ENCODE measurements at regions not wholly inside any gene's neighbourhood (a gene's known extent, or its start where the extent isn't known, plus 50 kb on each side); places are given as distances from the start of the nearest gene placed in this dataset.

DNA sequence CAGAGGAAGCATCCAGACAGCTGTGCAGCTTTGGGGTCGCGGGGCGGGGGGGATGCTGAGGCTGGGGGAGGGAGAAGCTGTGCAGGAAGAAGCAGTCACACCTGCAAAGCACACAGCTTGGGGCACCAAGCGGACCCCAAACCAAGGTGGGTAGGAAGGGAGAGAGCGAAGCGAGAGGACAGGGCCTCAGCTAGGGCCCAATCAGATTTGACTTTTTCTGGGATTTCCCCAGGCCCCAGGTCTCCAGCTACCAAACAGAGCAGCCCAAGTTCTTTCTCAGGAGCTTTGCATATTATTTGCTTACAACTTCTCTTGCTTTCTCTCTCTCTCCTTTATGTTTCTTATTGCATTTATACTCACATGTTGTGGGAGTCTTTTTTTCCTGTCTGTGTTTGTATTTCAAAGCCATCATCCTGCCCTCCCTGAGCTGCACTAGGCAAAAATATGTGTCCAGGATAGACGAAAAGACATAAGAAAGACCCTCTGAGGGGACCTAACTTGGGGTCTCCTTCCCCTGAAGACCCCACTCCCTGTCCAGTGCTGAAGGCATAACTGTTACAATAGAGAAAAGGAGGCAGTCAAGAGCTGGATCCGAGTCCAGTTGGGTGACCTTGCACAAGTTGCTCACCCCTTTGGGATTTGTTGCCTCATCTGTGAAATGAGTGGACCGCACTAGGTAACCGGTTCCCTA is 50.6 kb upstream of the SMNDC1 start:
- no peak for DNase-seq (ENCODE audit: low spot score)

- DNase-seq (ENCODE audit: low spot score): no peak
Measured at GRCh38 chr10:110355922-110356627, 51.4 kb upstream of the SMNDC1 start.

GRCh38 chr10:110356628-110357245 is 52.0 kb upstream of the SMNDC1 start:
- DNase-seq (ENCODE audit: low spot score): no peak

DNA sequence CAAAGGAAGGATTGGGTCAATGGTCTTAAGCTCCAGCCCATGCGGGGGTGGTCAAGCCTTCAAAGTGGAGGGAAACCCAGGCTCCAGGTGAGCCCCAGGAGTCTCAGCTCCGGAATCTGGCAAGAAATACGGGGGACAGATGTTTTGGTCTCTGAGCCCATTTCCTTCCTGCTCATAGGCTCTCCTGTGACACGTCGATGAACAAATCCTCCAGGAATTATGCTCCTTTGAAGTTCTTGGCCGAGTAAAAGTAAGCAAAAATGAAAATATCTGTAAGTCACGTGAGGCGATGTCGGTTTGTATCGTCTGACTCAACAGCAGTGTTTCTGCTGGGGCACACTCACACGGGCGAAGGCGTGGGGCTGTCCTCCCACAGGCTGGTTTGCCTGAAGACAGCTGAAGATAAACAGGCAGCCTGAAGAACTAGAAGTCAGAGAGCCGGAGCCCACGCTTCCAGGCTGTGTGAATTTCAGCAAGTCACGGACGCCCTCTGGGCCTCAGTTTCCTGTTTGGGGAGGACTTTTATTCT is 52.6 kb upstream of the SMNDC1 start:
- DNase-seq (ENCODE audit: low spot score): no peak

- DNase-seq (ENCODE audit: low spot score): no peak
Measured at GRCh38 chr10:110357871-110358270, 53.2 kb upstream of the SMNDC1 start.

DNA sequence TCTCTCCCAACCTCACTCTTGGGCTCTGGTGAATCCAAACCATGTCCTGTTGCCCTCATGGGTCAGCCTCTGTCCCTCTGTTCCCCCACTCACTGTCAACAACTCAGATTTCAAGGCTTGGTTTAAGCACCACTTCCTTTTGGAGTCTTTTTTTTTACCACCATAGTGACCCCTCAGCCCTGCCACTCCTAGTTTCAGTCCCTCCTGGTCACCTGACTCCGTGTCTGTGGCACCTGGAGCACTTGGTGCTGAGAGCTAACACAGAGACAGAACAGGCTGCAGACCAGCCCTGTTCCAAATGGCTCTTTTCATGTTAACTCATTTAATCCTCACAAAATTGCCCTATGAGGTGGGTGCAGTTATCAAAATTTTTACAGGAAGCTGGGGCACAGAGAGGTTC is 53.6 kb upstream of the SMNDC1 start:
- no peak for DNase-seq (ENCODE audit: low spot score)

DNA sequence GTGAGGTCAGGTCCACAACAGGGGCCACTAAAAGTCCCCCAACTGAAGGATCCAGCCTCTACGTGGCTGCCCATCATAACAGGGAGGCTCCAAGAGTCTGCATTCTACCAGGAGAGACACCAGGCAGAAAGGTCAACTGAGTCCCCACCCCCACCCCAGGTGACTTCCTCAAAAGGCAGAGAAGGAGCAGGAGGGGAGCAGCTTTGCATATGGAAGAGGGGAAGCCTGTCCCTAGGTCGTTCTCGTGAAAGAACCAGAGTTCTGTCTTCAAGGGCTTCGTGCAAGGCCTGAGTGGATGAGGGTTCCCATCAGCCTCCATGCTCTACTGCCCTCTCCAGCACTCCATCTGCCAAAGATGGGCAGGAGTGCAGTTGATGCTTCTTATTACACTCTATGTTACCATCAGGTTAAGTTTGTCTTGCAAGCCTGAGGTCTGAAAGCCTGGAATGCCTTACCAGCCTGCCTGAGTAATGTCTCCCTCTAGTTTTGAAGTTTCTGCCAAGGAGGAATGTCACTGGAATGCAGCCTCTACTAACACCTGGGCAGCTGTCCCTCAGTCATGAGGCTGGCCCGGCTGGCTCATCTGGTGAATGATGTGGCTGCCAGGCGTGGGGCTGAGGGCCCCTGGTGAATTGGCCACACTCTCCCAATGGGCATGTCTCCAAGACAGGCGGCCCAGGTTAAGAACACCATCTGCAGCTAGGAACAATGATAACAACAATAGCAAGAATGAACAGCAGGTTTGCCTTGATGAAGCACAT is 54.3 kb upstream of the SMNDC1 start:
- no peak for DNase-seq (ENCODE audit: low spot score)

GRCh38 chr10:110360857-110361474 is 56.2 kb upstream of the SMNDC1 start:
- no peak for DNase-seq (ENCODE audit: low spot score)

- no peak for DNase-seq (ENCODE audit: low spot score)
Measured at GRCh38 chr10:110361800-110362456, 57.2 kb upstream of the SMNDC1 start.

- DNase-seq (ENCODE audit: low spot score): peak; percentile 24
Measured at GRCh38 chr10:110363572-110364411, 59.1 kb upstream of the SMNDC1 start.

DNA sequence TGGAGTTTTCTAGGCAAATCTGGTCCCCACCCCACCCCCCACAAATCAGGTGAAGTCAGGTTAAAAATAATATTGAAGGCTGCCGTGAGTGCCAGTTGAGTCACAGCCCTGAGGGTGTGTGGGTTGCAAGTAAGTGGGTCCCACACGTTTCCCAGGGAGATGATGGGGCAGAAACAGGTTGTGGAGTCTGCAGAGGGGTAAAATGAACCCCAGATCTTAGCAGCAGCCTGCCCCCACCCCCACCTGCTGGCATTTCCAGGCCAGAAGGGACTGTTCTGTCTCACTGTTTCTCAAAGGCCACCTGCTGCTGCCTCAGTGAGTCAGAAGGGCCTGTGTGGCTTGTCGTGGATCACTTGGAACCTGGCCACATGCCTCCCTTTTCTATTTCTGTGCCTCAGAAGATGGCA is 59.8 kb upstream of the SMNDC1 start:
- DNase-seq (ENCODE audit: low spot score): no peak

- no peak for DNase-seq (ENCODE audit: low spot score)
Measured at GRCh38 chr10:110365356-110366143, 60.8 kb upstream of the SMNDC1 start.

DNA sequence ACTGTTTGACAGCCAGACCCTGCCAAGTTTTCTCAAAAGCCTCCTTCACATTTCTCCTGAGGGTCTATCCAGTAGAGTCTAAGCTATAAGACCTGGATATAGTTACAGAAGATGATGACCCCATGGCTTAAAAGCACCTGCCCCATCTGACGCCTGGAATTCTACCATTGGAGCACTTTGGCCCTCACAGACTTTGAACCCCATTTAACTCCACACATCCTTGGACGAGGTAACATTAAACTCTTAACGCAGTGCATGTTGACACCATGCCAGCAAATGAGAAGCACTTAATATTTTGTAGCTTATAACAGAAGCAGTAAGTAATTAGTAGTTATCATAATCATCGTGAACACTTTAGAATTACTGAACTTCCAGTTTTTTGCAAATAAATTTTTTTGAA is 61.9 kb upstream of the SMNDC1 start:
- DNase-seq (ENCODE audit: low spot score): no peak

DNA sequence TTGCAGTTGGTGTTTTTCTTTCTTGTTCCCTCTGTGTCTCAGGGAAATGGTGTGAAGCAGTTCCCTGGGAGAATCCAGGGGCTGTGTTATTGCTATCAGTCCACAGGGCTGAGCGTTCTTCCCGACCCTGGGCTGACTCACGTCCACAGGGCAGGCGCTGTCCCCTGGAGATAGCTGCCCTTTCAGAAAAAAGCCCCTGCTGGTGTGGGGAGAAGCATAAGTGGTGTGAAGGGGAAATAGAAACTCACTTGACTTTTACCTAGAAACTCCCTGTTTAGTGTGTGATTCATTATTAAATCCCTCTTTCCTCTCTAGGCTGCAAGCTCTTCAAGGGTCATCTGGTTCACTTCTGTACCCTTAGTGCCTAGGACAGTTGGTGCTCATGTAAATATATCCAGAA is 63.3 kb upstream of the SMNDC1 start:
- no peak for DNase-seq (ENCODE audit: low spot score)

DNA sequence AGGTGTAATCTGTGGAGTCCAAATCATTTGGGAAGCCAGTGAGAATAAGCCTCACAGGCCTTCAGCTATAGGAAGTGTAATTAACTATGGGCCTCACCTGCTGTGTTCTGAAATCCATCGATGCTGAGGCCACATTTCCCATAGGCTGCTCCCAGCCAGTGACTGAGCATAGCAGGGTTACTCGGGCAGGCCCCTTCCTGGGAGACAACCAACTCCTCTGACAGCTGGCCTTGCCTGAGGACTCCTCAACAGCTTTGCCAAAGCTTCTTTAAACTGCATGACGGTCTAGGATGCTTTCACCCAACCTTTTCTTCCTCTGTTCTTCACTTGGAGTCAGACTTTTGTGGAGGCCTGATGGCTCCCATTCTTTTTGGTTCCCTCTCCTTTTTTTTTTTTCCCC is 63.8 kb upstream of the SMNDC1 start:
- DNase-seq (ENCODE audit: low spot score): no peak

DNA sequence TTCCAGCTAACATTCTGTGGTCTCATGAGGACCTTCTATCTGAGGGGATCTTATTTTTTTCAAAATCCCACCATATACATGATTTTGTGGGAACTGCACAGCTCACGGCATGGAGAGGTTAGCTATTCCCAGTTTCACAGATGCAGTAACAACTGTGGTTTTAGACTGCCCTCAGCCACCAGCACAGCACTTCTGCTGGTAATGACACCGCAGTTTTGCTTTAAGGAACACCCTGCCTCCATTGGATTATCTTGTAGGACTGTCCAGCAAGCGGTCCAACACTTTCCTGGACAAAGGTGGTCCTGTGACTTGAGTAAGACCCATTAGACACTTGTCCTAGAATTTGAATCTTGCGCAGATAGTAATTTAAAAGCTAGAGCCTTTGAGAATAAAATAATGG is 65.3 kb upstream of the SMNDC1 start:
- DNase-seq (ENCODE audit: low spot score): no peak

- no peak for DNase-seq (ENCODE audit: low spot score)
Measured at GRCh38 chr10:110372656-110373055, 67.9 kb upstream of the SMNDC1 start.

DNA sequence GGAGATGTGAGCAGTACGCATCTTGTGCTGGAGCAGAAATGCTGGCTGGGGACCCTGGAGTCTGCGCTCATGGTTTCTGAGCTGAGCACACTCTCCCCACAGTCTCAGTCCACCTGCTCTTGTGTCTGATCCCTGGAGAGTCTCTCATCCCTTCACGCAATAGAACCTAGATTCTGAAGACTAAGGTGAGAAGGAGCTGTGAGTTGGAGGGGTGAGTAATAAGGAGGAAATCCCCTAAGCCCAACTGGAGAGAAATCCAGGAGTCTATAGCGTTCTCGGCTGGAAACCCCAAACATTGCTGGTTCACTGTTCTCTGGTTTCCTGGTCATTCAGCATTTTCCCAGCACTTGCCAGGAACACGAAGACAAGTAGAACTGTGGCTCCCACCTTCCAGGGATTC is 68.3 kb upstream of the SMNDC1 start:
- DNase-seq (ENCODE audit: low spot score): no peak

DNA sequence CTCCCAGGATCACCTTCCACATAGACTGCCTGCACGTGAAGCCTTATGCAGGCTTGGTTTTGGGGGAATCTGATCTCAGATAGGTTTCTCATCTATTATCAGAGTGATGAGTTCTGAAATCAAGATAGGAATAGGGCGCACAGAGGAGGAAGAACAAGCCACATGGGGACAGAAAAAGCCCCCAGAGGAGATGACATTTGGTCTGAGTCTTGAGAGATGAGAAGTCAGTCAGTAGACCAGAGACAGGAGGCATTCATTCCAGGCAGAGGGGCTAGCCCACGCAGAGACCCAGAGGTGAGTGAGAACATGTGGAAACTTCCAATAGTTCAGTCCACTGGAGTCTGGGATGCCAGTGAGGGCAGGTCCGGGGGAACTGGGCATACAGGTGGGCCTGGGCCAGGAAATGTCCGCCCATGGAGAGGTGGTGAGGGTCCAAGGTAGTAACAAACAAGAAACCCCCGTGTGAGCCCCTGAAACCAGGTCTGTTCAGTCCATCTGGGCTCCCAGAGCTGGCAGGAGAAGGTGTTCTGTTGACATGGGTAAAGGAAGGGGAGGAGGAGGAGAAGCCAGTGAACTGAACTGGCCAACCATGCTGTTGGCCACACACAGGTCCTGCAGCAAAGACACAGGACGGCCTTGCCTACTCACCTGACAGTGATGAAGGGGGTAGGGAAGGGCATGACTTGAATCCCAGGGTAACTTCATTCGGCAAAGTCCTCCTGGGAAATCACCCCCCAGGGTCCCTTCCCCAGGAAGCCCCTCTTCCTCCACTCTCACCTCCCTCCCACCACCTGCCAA is 69.3 kb upstream of the SMNDC1 start:
- DNase-seq (ENCODE audit: low spot score): no peak
